Ovary (tissue), 3 donors: ENCODE measurements at regions not wholly inside any gene's neighbourhood (a gene's known extent, or its start where the extent isn't known, plus 50 kb on each side); places are given as distances from the start of the nearest gene placed in this dataset.

ENCODE experiments used
- CTCF ChIP-seq, 3 donors: fragments of 450-650 bp in 2 of 3; fragments of 200-600 bp in 1 of 3; IDR thresholded peaks; one replicate each; pipeline versions ENCODE4 v1.5.1 to v1.8.0; 2016 to 2022; ENCODE audit warnings: antibody characterized with exemption in 3 of 3, mild to moderate bottlenecking in 1 of 3
- EP300 ChIP-seq: sonication (generic); formaldehyde crosslinking; IDR thresholded peaks from one replicate; pipeline ENCODE4 v1.6.1; 2017; ENCODE audit warnings: antibody characterized with exemption
- POLR2A ChIP-seq: fragments of 450-650 bp; IDR thresholded peaks from one replicate; pipeline ENCODE4 v1.6.1; 2017; ENCODE audit warnings: antibody characterized with exemption, mild to moderate bottlenecking, moderate library complexity
- donor health status: DM: no; HTN: no; CAD: no.

GRCh38 chr14:38502239-38502638 lies 246.3 kb upstream of the CLEC14A start:
- TF ChIP-seq CTCF (IDR thresholded peaks at IDR 0.05), result no peak
- no peak for TF ChIP-seq POLR2A
- TF ChIP-seq EP300, result no peak
